ENCODE measurements at regions not wholly inside any gene's neighbourhood (a gene's known extent, or its start where the extent isn't known, plus 50 kb on each side); places are given as distances from the start of the nearest gene placed in this dataset.

- no peak overlapping the region for H3K4me3 ChIP-seq (ENCODE audit: low read depth, low read length)
- no peak for TF ChIP-seq CTCF (IDR thresholded peaks at IDR 0.05; ENCODE audit: insufficient read depth, low read depth, low read length, missing control alignments)
- DNase-seq (ENCODE audit: low read depth): no peak
Observed at GRCh38 chr2:236360496-236360895, 96.3 kb upstream of the ASB18 start.

- no peak for TF ChIP-seq CTCF (IDR thresholded peaks at IDR 0.05; ENCODE audit: insufficient read depth, low read depth, low read length, missing control alignments)
- no peak overlapping the region for H3K4me3 ChIP-seq (ENCODE audit: low read depth, low read length)
- DNase-seq (ENCODE audit: low read depth): no peak
Observed at GRCh38 chr2:236363711-236364277, 99.6 kb upstream of the ASB18 start.

GRCh38 chr2:236365258-236366048 is 101.2 kb upstream of the ASB18 start:
- H3K4me3 ChIP-seq (ENCODE audit: low read depth, low read length): no peak overlapping the region
- no peak for TF ChIP-seq CTCF (IDR thresholded peaks at IDR 0.05; ENCODE audit: insufficient read depth, low read depth, low read length, missing control alignments)
- DNase-seq (ENCODE audit: low read depth): no peak

- H3K4me3 ChIP-seq (ENCODE audit: low read depth, low read length): no peak overlapping the region
- DNase-seq (ENCODE audit: low read depth): peak; percentile 16
- TF ChIP-seq CTCF (IDR thresholded peaks at IDR 0.05; ENCODE audit: insufficient read depth, low read depth, low read length, missing control alignments): no peak
Observed at GRCh38 chr2:236366049-236366387, 101.8 kb upstream of the ASB18 start.

- H3K4me3 ChIP-seq (ENCODE audit: low read depth, low read length): no peak overlapping the region
- DNase-seq (ENCODE audit: low read depth): peak; percentile 58
- no peak for TF ChIP-seq CTCF (IDR thresholded peaks at IDR 0.05; ENCODE audit: insufficient read depth, low read depth, low read length, missing control alignments)
Observed at GRCh38 chr2:236366397-236366796, 102.2 kb upstream of the ASB18 start.

GRCh38 chr2:236367506-236368289 is 103.5 kb upstream of the ASB18 start:
- no peak for DNase-seq (ENCODE audit: low read depth)
- TF ChIP-seq CTCF (IDR thresholded peaks at IDR 0.05; ENCODE audit: insufficient read depth, low read depth, low read length, missing control alignments): no peak
- H3K4me3 ChIP-seq (ENCODE audit: low read depth, low read length): no peak overlapping the region
